Coronary artery (tissue), 2 donors: ENCODE measurements at regions not wholly inside any gene's neighbourhood (a gene's known extent, or its start where the extent isn't known, plus 50 kb on each side); places are given as distances from the start of the nearest gene placed in this dataset.

Source experiments
- DNase-seq: peaks from one replicate; pipeline ENCODE4 v3.0.0-alpha.2; 2017; ENCODE audit warnings: low spot score
- H3K27ac ChIP-seq, 2 donors: fragments of 200-600 bp; sonication (generic); one replicate each; pipeline ENCODE4 v1.5.1; 2016 to 2019
- H3K4me3 ChIP-seq: fragments of 200-600 bp; sonication (generic); 2 replicates; pipeline ENCODE4 v1.5.1; 2016; ENCODE audit warnings: mild to moderate bottlenecking, moderate library complexity
- TF ChIP-seq, protein P1 (sequence below): fragments of 200-600 bp; sonication (generic); IDR thresholded peaks from one replicate; pipeline ENCODE4 v1.5.1; 2019; ENCODE audit warnings: antibody characterized with exemption

DNA sequence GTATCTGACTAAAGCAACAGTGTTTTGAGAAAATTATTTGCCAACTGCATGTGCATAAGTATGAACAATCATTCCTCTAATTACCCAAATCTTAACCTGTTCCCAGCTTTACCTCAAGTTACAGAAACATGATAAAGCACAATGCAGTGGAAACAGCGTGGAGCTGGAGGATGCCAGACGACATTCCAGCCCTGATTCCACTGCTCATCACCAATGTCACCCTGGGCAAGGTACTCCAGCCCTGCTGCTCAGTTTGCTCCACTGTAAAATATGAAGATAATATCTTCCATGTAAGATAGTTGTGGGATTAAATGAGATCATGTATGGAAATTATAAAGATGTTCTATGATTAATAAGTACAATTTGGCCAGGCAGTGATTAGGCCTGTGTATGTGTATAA, 50.4 kb upstream of the ODAD2 start:
- TF ChIP-seq, protein P1, sequence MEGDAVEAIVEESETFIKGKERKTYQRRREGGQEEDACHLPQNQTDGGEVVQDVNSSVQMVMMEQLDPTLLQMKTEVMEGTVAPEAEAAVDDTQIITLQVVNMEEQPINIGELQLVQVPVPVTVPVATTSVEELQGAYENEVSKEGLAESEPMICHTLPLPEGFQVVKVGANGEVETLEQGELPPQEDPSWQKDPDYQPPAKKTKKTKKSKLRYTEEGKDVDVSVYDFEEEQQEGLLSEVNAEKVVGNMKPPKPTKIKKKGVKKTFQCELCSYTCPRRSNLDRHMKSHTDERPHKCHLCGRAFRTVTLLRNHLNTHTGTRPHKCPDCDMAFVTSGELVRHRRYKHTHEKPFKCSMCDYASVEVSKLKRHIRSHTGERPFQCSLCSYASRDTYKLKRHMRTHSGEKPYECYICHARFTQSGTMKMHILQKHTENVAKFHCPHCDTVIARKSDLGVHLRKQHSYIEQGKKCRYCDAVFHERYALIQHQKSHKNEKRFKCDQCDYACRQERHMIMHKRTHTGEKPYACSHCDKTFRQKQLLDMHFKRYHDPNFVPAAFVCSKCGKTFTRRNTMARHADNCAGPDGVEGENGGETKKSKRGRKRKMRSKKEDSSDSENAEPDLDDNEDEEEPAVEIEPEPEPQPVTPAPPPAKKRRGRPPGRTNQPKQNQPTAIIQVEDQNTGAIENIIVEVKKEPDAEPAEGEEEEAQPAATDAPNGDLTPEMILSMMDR = no peak
- no peak overlapping the region for H3K27ac ChIP-seq
- DNase-seq = no peak

More for the DNA sequence above, 50.4 kb upstream of the ODAD2 start:
- no peak overlapping the region for H3K4me3 ChIP-seq
